Left lung (tissue), 4 donors: ENCODE measurements at regions not wholly inside any gene's neighbourhood (a gene's known extent, or its start where the extent isn't known, plus 50 kb on each side); places are given as distances from the start of the nearest gene placed in this dataset.

Experiments used
- ATAC-seq: fragments of 200-7000 bp; cut with Tn5 transposase; one replicate; pipeline ENCODE4 v1.9.1; 2020; ENCODE audit warnings: moderate library complexity
- DNase-seq, 4 donors: peaks; one replicate each; pipeline ENCODE4 v3.0.0-alpha.2; 2013 to 2020
- H3K27ac ChIP-seq, 2 donors: fragments of 200-600 bp; sonication (generic) in 1 of 2; one replicate each; pipeline versions ENCODE4 v1.5.0 to v1.8.0; 2020 to 2021
- H3K27me3 ChIP-seq, 2 donors: fragments of 200-600 bp; sonication (generic) in 1 of 2; one replicate each; pipeline versions ENCODE4 v1.5.0 to v1.8.0; 2020 to 2021
- H3K36me3 ChIP-seq, 2 donors: fragments of 200-600 bp; sonication (generic) in 1 of 2; one replicate each; pipeline versions ENCODE4 v1.5.0 to v1.8.0; 2020 to 2021
- H3K4me1 ChIP-seq, 2 donors: fragments of 200-600 bp; one replicate each; pipeline ENCODE4 v1.8.0; 2021
- H3K4me3 ChIP-seq, 2 donors: fragments of 200-600 bp; sonication (generic) in 1 of 2; one replicate each; pipeline versions ENCODE4 v1.5.0 to v1.8.0; 2020 to 2021; ENCODE audit warnings: mild to moderate bottlenecking in 1 of 2
- H3K9me3 ChIP-seq, 2 donors: fragments of 200-600 bp; sonication (generic) in 1 of 2; one replicate each; pipeline versions ENCODE4 v1.5.0 to v1.8.0; 2020 to 2021
- CTCF ChIP-seq, 2 donors: fragments of 200-600 bp; sonication (generic) in 1 of 2; IDR thresholded peaks; one replicate each; pipeline versions ENCODE4 v1.5.0 to v1.8.0; 2021; ENCODE audit warnings: antibody characterized with exemption in 2 of 2
- intact Hi-C, 2 donors: fragments of 100-400 bp; cut with DNase I; formaldehyde crosslinking; loops; one replicate each; pipeline versions ENCODE4 v1.11.2 to v1.14.2; 2022
- donor health status: DM: no; HTN: yes; CAD: no.
- donor health status: DM: no; HTN: no; CAD: no.

GRCh38 chr3:981156-981555 lies 111.7 kb upstream of the CNTN6 start:
- no peaks in the 10 kb centered on the region for H3K4me1 ChIP-seq
- peaks cover 0 to 12% of the 10 kb centered on the region in 2 donors for H3K9me3 ChIP-seq
- no peaks in the 10 kb centered on the region for H3K27me3 ChIP-seq
- DNase-seq, result no peak
- no peak for ATAC-seq
- H3K36me3 ChIP-seq, result no peaks in the 10 kb centered on the region
- intact Hi-C loops, result no loop called here
- H3K27ac ChIP-seq, result no peak overlapping the region
- no peak for TF ChIP-seq CTCF (IDR thresholded peaks at IDR 0.05)
- no peak overlapping the region for H3K4me3 ChIP-seq

- intact Hi-C loops, result no loop called here
- ATAC-seq, result no peak
- no peak for TF ChIP-seq CTCF (IDR thresholded peaks at IDR 0.05)
- Histone ChIP-seq H3K36me3 (no peaks in the 10 kb centered on the region), H3K9me3 (peaks cover 0 to 25% of the 10 kb centered on the region in 2 donors), H3K27ac (no peak overlapping the region), H3K4me3 (no peak overlapping the region), H3K27me3 (no peaks in the 10 kb centered on the region), H3K4me1 (no peaks in the 10 kb centered on the region)
- no peak for DNase-seq
Measured at GRCh38 chr3:988785-989184, 104.0 kb upstream of the CNTN6 start.

GRCh38 chr3:992871-993270 lies 100.0 kb upstream of the CNTN6 start:
- DNase-seq (no peak), ATAC-seq (no peak)
- H3K36me3 ChIP-seq, result no peaks in the 10 kb centered on the region
- H3K4me3 ChIP-seq, result no peak overlapping the region
- peaks cover 0 to 20% of the 10 kb centered on the region in 2 donors for H3K9me3 ChIP-seq
- no peaks in the 10 kb centered on the region for H3K4me1 ChIP-seq
- intact Hi-C loops, result no loop called here
- no peaks in the 10 kb centered on the region for H3K27me3 ChIP-seq
- no peak for TF ChIP-seq CTCF (IDR thresholded peaks at IDR 0.05)
- H3K27ac ChIP-seq, result no peak overlapping the region

GRCh38 chr3:1002010-1002409 lies 90.8 kb upstream of the CNTN6 start:
- DNase-seq (no peak), ATAC-seq (no peak)
- H3K4me3 ChIP-seq, result no peak overlapping the region
- no peak overlapping the region for H3K27ac ChIP-seq
- H3K27me3 ChIP-seq, result no peaks in the 10 kb centered on the region
- intact Hi-C loops, result no loop called here
- TF ChIP-seq CTCF (IDR thresholded peaks at IDR 0.05), result no peak
- H3K9me3 ChIP-seq, result no peaks in the 10 kb centered on the region
- no peaks in the 10 kb centered on the region for H3K36me3 ChIP-seq
- H3K4me1 ChIP-seq, result no peaks in the 10 kb centered on the region

- DNase-seq (no peak), ATAC-seq (no peak)
- TF ChIP-seq CTCF (IDR thresholded peaks at IDR 0.05), result no peak
- Histone ChIP-seq H3K27ac (no peak overlapping the region), H3K36me3 (no peaks in the 10 kb centered on the region), H3K27me3 (no peaks in the 10 kb centered on the region), H3K9me3 (peaks cover 0 to 4% of the 10 kb centered on the region in 2 donors), H3K4me1 (no peaks in the 10 kb centered on the region), H3K4me3 (no peak overlapping the region)
- intact Hi-C loops, result no loop called here
Measured at GRCh38 chr3:1007866-1008265, 85.0 kb upstream of the CNTN6 start.
